NCI-H524 (cell line): ENCODE measurements at regions not wholly inside any gene's neighbourhood (a gene's known extent, or its start where the extent isn't known, plus 50 kb on each side); places are given as distances from the start of the nearest gene placed in this dataset.

Experiments
- DNase-seq, 2 experiments: peaks; one replicate each; lab custom pipeline; 2025; lab: John Stamatoyannopoulos, UW

- DNase-seq = no peak
Observed at GRCh38 chr11:95485115-95485900, 254.3 kb upstream of the SESN3 start.

- DNase-seq = no peak
Observed at GRCh38 chr11:95483339-95483738, 252.3 kb upstream of the SESN3 start.

GRCh38 chr11:95478003-95478402, 247.0 kb upstream of the SESN3 start:
- no peak for DNase-seq

GRCh38 chr11:95469258-95469657, 238.3 kb upstream of the SESN3 start:
- DNase-seq = no peak

- no peak for DNase-seq
Observed at GRCh38 chr11:95466416-95466815, 235.4 kb upstream of the SESN3 start.

GRCh38 chr11:95465887-95466286, 234.9 kb upstream of the SESN3 start:
- no peak for DNase-seq

GRCh38 chr11:95461858-95462257, 230.9 kb upstream of the SESN3 start:
- no peak for DNase-seq

- no peak for DNase-seq
Observed at GRCh38 chr11:95461348-95461747, 230.3 kb upstream of the SESN3 start.

GRCh38 chr11:95459291-95460042, 228.5 kb upstream of the SESN3 start:
- DNase-seq = no peak

GRCh38 chr11:95456714-95457491, 225.9 kb upstream of the SESN3 start:
- no peak for DNase-seq

GRCh38 chr11:95455228-95455970, 224.4 kb upstream of the SESN3 start:
- DNase-seq = no peak

- peak; percentile 52 to 81 for DNase-seq
Observed at GRCh38 chr11:95453616-95454171, 222.7 kb upstream of the SESN3 start.

- DNase-seq = no peak
Observed at GRCh38 chr11:95451682-95452081, 220.7 kb upstream of the SESN3 start.

- no peak for DNase-seq
Observed at GRCh38 chr11:95451261-95451660, 220.3 kb upstream of the SESN3 start.

- DNase-seq = no peak
Observed at GRCh38 chr11:95450547-95451123, 219.6 kb upstream of the SESN3 start.

GRCh38 chr11:95445746-95446333, 214.8 kb upstream of the SESN3 start:
- DNase-seq = peak in 1 of 2 experiments; percentile 37

GRCh38 chr11:95444309-95445241, 213.6 kb upstream of the SESN3 start:
- DNase-seq = peak in 1 of 2 experiments; percentile 67

GRCh38 chr11:95443386-95443785, 212.4 kb upstream of the SESN3 start:
- DNase-seq = no peak

GRCh38 chr11:95442531-95443050, 211.6 kb upstream of the SESN3 start:
- peak in 1 of 2 experiments; percentile 39 for DNase-seq
